ENCODE measurements at regions not wholly inside any gene's neighbourhood (a gene's known extent, or its start where the extent isn't known, plus 50 kb on each side); places are given as distances from the start of the nearest gene placed in this dataset.

DNA sequence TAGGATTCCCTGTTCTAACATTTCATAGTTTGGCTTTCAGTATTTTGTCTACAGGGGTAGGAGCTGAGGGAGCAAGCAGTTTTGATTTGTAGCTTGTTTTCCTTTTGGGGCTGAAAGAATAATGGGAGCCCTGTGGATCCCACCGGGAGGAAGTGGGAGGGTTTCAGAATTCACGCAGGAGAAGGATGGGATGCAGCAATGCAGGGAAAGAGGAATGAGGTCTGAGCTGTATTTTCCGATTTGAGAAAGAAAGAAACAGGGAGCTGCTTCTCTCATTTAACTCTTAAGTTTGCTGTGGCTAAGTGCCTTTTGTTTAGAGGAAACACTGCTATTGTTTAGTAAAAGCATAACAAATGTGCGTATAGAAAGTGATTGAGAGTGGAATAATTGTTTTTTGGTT, 141.0 kb downstream of the ADCYAP1 start:
- TF ChIP-seq TAF1 (IDR thresholded peaks at IDR 0.05; ENCODE audit: low read depth, low read length) (no peak), POLR2A (IDR thresholded peaks at IDR 0.05; ENCODE audit: low read depth, low read length) (no peak), POLR2AphosphoS5 (IDR thresholded peaks at IDR 0.05; ENCODE audit: low read depth, low read length) (no peak), POU2F2 (IDR thresholded peaks at IDR 0.05; ENCODE audit: low read depth, low read length) (no peak)

Data from GM12891 (cell line).